H1 (cell line): ENCODE measurements at regions not wholly inside any gene's neighbourhood (a gene's known extent, or its start where the extent isn't known, plus 50 kb on each side); places are given as distances from the start of the nearest gene placed in this dataset.

Source experiments
- BACH1 ChIP-seq: IDR thresholded peaks from 2 replicates; pipeline ENCODE4 v1.6.1; 2012; ENCODE audit warnings: low read length, improper control_type of control experiment
- EGR1 ChIP-seq: IDR thresholded peaks from 2 replicates; pipeline ENCODE4 v1.6.1; 2011; ENCODE audit warnings: low read depth, low read length, borderline replicate concordance
- EP300 ChIP-seq, 2 experiments: IDR thresholded peaks; 1 replicate in 1 of 2; 2 replicates in 1 of 2; pipeline ENCODE4 v1.6.1; 2011 to 2012; ENCODE audit warnings: low read depth in 2 of 2, low read length in 2 of 2, mild to moderate bottlenecking in 2 of 2, borderline replicate concordance in 1 of 2, inconsistent platforms in 1 of 2, moderate library complexity in 1 of 2
- POLR2A ChIP-seq, 2 experiments: IDR thresholded peaks; 1 replicate in 1 of 2; 2 replicates in 1 of 2; pipeline ENCODE4 v1.6.1; 2011; ENCODE audit warnings: low read depth in 2 of 2, low read length in 2 of 2, mild to moderate bottlenecking in 2 of 2; ENCODE audit errors: control extremely low read depth in 1 of 2
- POLR2AphosphoS5 ChIP-seq: IDR thresholded peaks from 2 replicates; pipeline ENCODE4 v1.6.1; 2011; ENCODE audit warnings: low read depth, low read length
- RBBP5 ChIP-seq: IDR thresholded peaks from 2 replicates; pipeline ENCODE4 v1.7.1; 2012; ENCODE audit warnings: low read depth, mild to moderate bottlenecking, inconsistent platforms, low read length, moderate library complexity, borderline replicate concordance
- TF ChIP-seq, protein P1 (sequence below): IDR thresholded peaks from 2 replicates; pipeline ENCODE4 v1.6.1; 2012; ENCODE audit warnings: low read length, inconsistent platforms
- TF ChIP-seq, protein P2 (sequence below), 3 experiments: IDR thresholded peaks; 1 replicate in 2 of 3; 2 replicates in 1 of 3; pipeline versions ENCODE4 v1.5.1 to v1.6.1; 2011; ENCODE audit warnings: low read length in 3 of 3, mild to moderate bottlenecking in 3 of 3, inconsistent platforms in 2 of 3, low read depth in 1 of 3, moderate library complexity in 1 of 3; ENCODE audit not compliant: insufficient read depth in 1 of 3; ENCODE audit errors: control extremely low read depth in 1 of 3

DNA sequence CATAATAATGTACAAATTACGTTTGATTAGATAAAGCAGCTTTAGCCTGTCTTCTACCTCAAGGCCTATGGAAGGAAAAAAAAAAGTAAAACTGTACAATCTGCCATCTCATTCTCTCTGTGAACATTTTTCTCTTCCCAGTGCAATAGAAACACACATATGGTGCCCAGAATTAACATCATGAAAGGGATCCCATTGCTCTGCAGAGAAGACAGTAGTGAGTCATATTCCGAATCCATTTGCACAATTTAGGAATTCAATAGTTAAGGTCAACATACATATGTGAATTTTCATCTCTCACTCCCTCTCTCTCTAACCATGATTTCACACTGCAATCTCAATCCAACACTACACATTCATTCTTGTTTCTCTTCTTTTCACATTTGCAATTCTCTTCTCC is 640.9 kb upstream of the SOX11 start:
- TF ChIP-seq, protein P1, sequence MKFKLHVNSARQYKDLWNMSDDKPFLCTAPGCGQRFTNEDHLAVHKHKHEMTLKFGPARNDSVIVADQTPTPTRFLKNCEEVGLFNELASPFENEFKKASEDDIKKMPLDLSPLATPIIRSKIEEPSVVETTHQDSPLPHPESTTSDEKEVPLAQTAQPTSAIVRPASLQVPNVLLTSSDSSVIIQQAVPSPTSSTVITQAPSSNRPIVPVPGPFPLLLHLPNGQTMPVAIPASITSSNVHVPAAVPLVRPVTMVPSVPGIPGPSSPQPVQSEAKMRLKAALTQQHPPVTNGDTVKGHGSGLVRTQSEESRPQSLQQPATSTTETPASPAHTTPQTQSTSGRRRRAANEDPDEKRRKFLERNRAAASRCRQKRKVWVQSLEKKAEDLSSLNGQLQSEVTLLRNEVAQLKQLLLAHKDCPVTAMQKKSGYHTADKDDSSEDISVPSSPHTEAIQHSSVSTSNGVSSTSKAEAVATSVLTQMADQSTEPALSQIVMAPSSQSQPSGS = no peak
- TF ChIP-seq EP300 (IDR thresholded peaks at IDR 0.05; ENCODE audit: borderline replicate concordance in 1 of 2, low read depth in 2 of 2, low read length in 2 of 2) = no peak
- TF ChIP-seq, protein P2, sequence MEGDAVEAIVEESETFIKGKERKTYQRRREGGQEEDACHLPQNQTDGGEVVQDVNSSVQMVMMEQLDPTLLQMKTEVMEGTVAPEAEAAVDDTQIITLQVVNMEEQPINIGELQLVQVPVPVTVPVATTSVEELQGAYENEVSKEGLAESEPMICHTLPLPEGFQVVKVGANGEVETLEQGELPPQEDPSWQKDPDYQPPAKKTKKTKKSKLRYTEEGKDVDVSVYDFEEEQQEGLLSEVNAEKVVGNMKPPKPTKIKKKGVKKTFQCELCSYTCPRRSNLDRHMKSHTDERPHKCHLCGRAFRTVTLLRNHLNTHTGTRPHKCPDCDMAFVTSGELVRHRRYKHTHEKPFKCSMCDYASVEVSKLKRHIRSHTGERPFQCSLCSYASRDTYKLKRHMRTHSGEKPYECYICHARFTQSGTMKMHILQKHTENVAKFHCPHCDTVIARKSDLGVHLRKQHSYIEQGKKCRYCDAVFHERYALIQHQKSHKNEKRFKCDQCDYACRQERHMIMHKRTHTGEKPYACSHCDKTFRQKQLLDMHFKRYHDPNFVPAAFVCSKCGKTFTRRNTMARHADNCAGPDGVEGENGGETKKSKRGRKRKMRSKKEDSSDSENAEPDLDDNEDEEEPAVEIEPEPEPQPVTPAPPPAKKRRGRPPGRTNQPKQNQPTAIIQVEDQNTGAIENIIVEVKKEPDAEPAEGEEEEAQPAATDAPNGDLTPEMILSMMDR (IDR thresholded peaks at IDR 0.05; ENCODE audit: control extremely low read depth in 1 of 3, insufficient read depth in 1 of 3, low read depth in 1 of 3, low read length in 3 of 3) = no peak
- no peak for TF ChIP-seq RBBP5
- TF ChIP-seq POLR2A (IDR thresholded peaks at IDR 0.05; ENCODE audit: control extremely low read depth in 1 of 2, low read depth in 2 of 2, low read length in 2 of 2) = no peak
- no peak for TF ChIP-seq BACH1
- no peak for TF ChIP-seq POLR2AphosphoS5
- no peak for TF ChIP-seq EGR1
